ENCODE measurements at regions not wholly inside any gene's neighbourhood (a gene's known extent, or its start where the extent isn't known, plus 50 kb on each side); places are given as distances from the start of the nearest gene placed in this dataset.

- Mint-ChIP-seq H3K4me3 (no peak overlapping the region), H3K36me3 (no peaks in the 10 kb centered on the region), H3K27ac (no peak overlapping the region), H3K27me3 (no peaks in the 10 kb centered on the region), H3K9me3 (no peaks in the 10 kb centered on the region), H3K4me1 (ENCODE audit: unreplicated experiment) (peaks cover 2% of the 10 kb centered on the region)
- no peak for DNase-seq (ENCODE audit: extremely low spot score, unreplicated experiment)
- TF ChIP-seq, protein P1, sequence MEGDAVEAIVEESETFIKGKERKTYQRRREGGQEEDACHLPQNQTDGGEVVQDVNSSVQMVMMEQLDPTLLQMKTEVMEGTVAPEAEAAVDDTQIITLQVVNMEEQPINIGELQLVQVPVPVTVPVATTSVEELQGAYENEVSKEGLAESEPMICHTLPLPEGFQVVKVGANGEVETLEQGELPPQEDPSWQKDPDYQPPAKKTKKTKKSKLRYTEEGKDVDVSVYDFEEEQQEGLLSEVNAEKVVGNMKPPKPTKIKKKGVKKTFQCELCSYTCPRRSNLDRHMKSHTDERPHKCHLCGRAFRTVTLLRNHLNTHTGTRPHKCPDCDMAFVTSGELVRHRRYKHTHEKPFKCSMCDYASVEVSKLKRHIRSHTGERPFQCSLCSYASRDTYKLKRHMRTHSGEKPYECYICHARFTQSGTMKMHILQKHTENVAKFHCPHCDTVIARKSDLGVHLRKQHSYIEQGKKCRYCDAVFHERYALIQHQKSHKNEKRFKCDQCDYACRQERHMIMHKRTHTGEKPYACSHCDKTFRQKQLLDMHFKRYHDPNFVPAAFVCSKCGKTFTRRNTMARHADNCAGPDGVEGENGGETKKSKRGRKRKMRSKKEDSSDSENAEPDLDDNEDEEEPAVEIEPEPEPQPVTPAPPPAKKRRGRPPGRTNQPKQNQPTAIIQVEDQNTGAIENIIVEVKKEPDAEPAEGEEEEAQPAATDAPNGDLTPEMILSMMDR (conservative IDR thresholded peaks at IDR 0.05) = no peak
Observed at GRCh38 chr11:42171046-42171445, 711.6 kb upstream of the LRRC4C start.

DNA sequence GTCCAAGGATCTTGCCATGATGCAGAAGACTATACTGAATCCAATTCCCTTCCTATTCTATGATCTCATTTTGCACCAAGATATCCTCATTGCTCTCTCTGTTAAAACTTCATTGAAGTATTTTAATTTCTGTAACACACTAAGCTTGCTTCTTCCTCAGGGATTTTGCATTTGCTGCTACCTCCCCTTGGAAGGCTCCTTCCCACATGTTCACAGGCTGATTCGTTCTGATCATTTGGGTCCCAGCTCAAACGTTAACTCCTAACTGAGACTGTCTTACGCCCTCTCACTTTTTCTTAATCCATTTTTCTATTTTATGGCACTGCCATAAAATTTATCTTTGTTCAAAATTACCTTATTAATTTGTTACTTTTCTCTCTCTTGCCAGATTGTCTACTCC lies 713.0 kb upstream of the LRRC4C start:
- Mint-ChIP-seq H3K36me3 (no peaks in the 10 kb centered on the region), H3K4me3 (no peak overlapping the region), H3K27me3 (no peaks in the 10 kb centered on the region), H3K9me3 (no peaks in the 10 kb centered on the region), H3K27ac (no peak overlapping the region), H3K4me1 (ENCODE audit: unreplicated experiment) (peaks cover 7% of the 10 kb centered on the region)
- DNase-seq (ENCODE audit: extremely low spot score, unreplicated experiment) = no peak
- TF ChIP-seq, protein P1 (conservative IDR thresholded peaks at IDR 0.05) = no peak

DNA sequence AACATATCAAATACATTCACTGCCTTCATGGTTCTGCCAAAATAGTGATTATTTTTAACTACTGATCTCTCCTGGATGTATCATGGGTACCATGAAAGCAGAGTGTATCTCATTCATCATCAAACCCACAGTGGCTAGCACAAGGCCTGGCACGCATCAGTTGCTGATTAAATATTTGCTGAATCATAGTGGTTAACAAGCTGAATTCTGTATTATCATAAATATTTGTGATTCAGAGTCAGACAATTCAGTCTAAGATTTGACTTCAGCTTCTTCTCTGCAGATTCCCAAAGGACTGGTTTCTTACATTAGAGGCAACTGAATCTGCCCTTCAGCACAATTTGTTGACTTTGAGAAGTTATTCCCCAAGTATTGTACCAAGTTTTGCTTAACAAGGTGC lies 715.8 kb upstream of the LRRC4C start:
- Mint-ChIP-seq H3K27me3 (no peaks in the 10 kb centered on the region), H3K36me3 (no peaks in the 10 kb centered on the region), H3K4me1 (ENCODE audit: unreplicated experiment) (peaks cover 12% of the 10 kb centered on the region), H3K9me3 (peaks cover 3% of the 10 kb centered on the region), H3K4me3 (no peak overlapping the region), H3K27ac (no peak overlapping the region)
- DNase-seq (ENCODE audit: extremely low spot score, unreplicated experiment) = no peak
- TF ChIP-seq, protein P1 (conservative IDR thresholded peaks at IDR 0.05) = no peak

DNA sequence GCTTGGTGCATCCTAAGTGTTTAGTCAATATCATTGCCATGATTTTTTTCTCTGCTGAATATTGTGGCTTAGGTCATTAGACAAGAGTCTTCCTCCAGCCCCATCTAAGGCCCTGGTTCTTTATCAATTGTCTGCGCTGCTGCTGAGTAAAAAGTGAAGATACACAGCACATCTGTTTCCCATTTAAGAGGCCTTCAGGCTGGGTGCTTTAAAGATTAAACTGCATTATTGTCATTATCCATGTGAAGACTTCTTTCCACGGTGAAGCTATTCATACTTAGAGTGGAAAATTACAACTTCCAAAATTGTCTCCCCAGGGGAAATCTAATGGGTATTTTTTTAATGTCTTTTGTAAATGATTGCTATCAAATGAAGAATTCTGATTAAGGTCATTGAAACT lies 719.8 kb upstream of the LRRC4C start:
- H3K4me1 Mint-ChIP-seq (ENCODE audit: unreplicated experiment) = peaks cover 12% of the 10 kb centered on the region
- no peak for DNase-seq (ENCODE audit: extremely low spot score, unreplicated experiment)
- H3K27me3 Mint-ChIP-seq = no peaks in the 10 kb centered on the region
- no peak overlapping the region for H3K4me3 Mint-ChIP-seq
- H3K27ac Mint-ChIP-seq = no peak overlapping the region
- TF ChIP-seq, protein P1 (conservative IDR thresholded peaks at IDR 0.05) = no peak
- peaks cover 3% of the 10 kb centered on the region for H3K9me3 Mint-ChIP-seq
- H3K36me3 Mint-ChIP-seq = no peaks in the 10 kb centered on the region

- no peak overlapping the region for H3K27ac Mint-ChIP-seq
- no peaks in the 10 kb centered on the region for H3K36me3 Mint-ChIP-seq
- H3K4me3 Mint-ChIP-seq = no peak overlapping the region
- no peaks in the 10 kb centered on the region for H3K9me3 Mint-ChIP-seq
- no peaks in the 10 kb centered on the region for H3K27me3 Mint-ChIP-seq
- no peak for DNase-seq (ENCODE audit: extremely low spot score, unreplicated experiment)
- TF ChIP-seq, protein P1 (conservative IDR thresholded peaks at IDR 0.05) = no peak
- H3K4me1 Mint-ChIP-seq (ENCODE audit: unreplicated experiment) = no peaks in the 10 kb centered on the region
Observed at GRCh38 chr11:42195289-42196013, 736.0 kb upstream of the LRRC4C start.
